Ishikawa (cell line): ENCODE measurements at regions not wholly inside any gene's neighbourhood (a gene's known extent, or its start where the extent isn't known, plus 50 kb on each side); places are given as distances from the start of the nearest gene placed in this dataset.

Source experiments
- CEBPB ChIP-seq: IDR thresholded peaks from 2 replicates; pipeline ENCODE4 v1.6.1; 2012
- CREB1 ChIP-seq: IDR thresholded peaks from 2 replicates; pipeline ENCODE4 v1.6.1; 2012; ENCODE audit warnings: low read depth
- EGR1 ChIP-seq: IDR thresholded peaks from 2 replicates; pipeline ENCODE4 v1.6.1; 2012
- EP300 ChIP-seq: IDR thresholded peaks from 2 replicates; pipeline ENCODE4 v1.6.1; 2012; ENCODE audit warnings: borderline replicate concordance
- FOXM1 ChIP-seq: IDR thresholded peaks from 2 replicates; pipeline ENCODE4 v1.6.1; 2012; ENCODE audit warnings: low read depth, borderline replicate concordance
- MAX ChIP-seq: IDR thresholded peaks from 2 replicates; pipeline ENCODE4 v1.6.1; 2012
- NFIC ChIP-seq: IDR thresholded peaks from 2 replicates; pipeline ENCODE4 v1.6.1; 2012
- RAD21 ChIP-seq: IDR thresholded peaks from 2 replicates; pipeline ENCODE4 v1.6.1; 2012; ENCODE audit warnings: low read depth
- REST ChIP-seq: IDR thresholded peaks from 2 replicates; pipeline ENCODE4 v1.6.1; 2012; ENCODE audit warnings: low read depth, mild to moderate bottlenecking
- TAF1 ChIP-seq: IDR thresholded peaks from 2 replicates; pipeline ENCODE4 v1.6.1; 2012; ENCODE audit warnings: low read depth, mild to moderate bottlenecking
- TCF12 ChIP-seq: IDR thresholded peaks from 2 replicates; pipeline ENCODE4 v1.6.1; 2012; ENCODE audit warnings: low read depth
- TEAD4 ChIP-seq: IDR thresholded peaks from 2 replicates; pipeline ENCODE4 v1.6.1; 2012
- USF1 ChIP-seq: IDR thresholded peaks from 2 replicates; pipeline ENCODE4 v1.6.1; 2012
- YY1 ChIP-seq: IDR thresholded peaks from 2 replicates; pipeline ENCODE4 v1.6.1; 2012; ENCODE audit warnings: low read depth
- ZBTB7A ChIP-seq: IDR thresholded peaks from 2 replicates; pipeline ENCODE4 v1.6.1; 2012; ENCODE audit warnings: low read depth

GRCh38 chr2:109711230-109712122 lies 82.6 kb upstream of the RGPD5 start:
- no peak for TF ChIP-seq TAF1
- TF ChIP-seq NFIC = no peak
- no peak for TF ChIP-seq EGR1
- no peak for TF ChIP-seq YY1
- no peak for TF ChIP-seq EP300
- no peak for TF ChIP-seq CREB1
- no peak for TF ChIP-seq FOXM1
- no peak for TF ChIP-seq USF1
- TF ChIP-seq MAX = no peak
- no peak for TF ChIP-seq ZBTB7A
- TF ChIP-seq RAD21 = no peak
- no peak for TF ChIP-seq REST
- no peak for TF ChIP-seq TCF12
- TF ChIP-seq TEAD4 = no peak
- TF ChIP-seq CEBPB = no peak

GRCh38 chr2:109712123-109712449 lies 82.0 kb upstream of the RGPD5 start:
- TF ChIP-seq EGR1 = no peak
- TF ChIP-seq TCF12 = no peak
- no peak for TF ChIP-seq NFIC
- TF ChIP-seq USF1 = no peak
- no peak for TF ChIP-seq CREB1
- no peak for TF ChIP-seq FOXM1
- no peak for TF ChIP-seq TAF1
- TF ChIP-seq RAD21 = no peak
- TF ChIP-seq MAX = no peak
- TF ChIP-seq EP300 = no peak
- no peak for TF ChIP-seq REST
- TF ChIP-seq YY1 = no peak
- no peak for TF ChIP-seq CEBPB
- no peak for TF ChIP-seq TEAD4
- TF ChIP-seq ZBTB7A = no peak

- TF ChIP-seq EGR1 (no peak), CREB1 (no peak), CEBPB (no peak), MAX (no peak), FOXM1 (no peak), TAF1 (no peak), NFIC (no peak), TCF12 (no peak), ZBTB7A (no peak), RAD21 (no peak), USF1 (no peak), REST (no peak), EP300 (no peak), YY1 (no peak), TEAD4 (no peak)
Observed at GRCh38 chr2:109712746-109713145, 81.4 kb upstream of the RGPD5 start.
